ENCODE measurements at regions not wholly inside any gene's neighbourhood (a gene's known extent, or its start where the extent isn't known, plus 50 kb on each side); places are given as distances from the start of the nearest gene placed in this dataset.
A peak's percentile ranks its signal among the peaks of the same experiment; 100 is the strongest.

DNA sequence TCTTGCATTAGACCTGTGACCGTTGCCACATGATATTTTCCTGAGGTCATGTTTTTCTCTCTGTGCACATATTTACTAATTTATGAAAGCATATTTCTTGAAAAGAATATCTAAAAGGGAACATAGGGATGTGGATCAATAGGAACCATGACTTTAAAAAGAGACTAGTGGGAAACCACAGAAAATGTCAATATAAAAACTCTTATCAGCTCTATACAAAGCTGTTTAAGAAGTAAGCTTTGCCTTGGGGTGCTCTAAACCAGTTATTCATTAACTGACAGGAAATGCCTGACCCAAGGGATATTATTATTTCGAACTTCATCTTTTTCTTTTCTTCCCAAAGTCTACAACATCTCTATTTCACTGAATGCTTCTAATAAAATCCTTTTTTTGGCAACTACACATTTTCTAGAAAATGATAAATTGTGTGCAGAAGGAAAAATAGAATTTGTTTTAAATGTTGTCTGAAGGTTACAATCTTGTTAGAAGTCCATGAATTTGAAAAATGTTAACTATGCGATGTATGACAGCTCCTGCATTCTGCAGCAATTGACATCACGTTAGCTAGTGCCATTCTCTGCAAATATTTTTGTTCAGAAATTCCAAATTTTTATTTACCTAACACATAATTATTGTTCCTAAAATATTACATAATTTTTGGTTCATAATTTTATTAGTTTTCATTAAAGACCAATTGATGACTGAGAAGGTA lies 345.0 kb downstream of the SLC16A7 start:
- TF ChIP-seq, protein P1, sequence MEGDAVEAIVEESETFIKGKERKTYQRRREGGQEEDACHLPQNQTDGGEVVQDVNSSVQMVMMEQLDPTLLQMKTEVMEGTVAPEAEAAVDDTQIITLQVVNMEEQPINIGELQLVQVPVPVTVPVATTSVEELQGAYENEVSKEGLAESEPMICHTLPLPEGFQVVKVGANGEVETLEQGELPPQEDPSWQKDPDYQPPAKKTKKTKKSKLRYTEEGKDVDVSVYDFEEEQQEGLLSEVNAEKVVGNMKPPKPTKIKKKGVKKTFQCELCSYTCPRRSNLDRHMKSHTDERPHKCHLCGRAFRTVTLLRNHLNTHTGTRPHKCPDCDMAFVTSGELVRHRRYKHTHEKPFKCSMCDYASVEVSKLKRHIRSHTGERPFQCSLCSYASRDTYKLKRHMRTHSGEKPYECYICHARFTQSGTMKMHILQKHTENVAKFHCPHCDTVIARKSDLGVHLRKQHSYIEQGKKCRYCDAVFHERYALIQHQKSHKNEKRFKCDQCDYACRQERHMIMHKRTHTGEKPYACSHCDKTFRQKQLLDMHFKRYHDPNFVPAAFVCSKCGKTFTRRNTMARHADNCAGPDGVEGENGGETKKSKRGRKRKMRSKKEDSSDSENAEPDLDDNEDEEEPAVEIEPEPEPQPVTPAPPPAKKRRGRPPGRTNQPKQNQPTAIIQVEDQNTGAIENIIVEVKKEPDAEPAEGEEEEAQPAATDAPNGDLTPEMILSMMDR (IDR thresholded peaks at IDR 0.05; ENCODE audit: unreplicated experiment in 3 of 3), result no peak
- no peaks in the 10 kb centered on the region for H3K9me3 Mint-ChIP-seq
- H3K4me3 Mint-ChIP-seq, result no peak overlapping the region
- no peaks in the 10 kb centered on the region for H3K4me1 Mint-ChIP-seq
- H3K36me3 Mint-ChIP-seq (ENCODE audit: low read depth), result no peaks in the 10 kb centered on the region
- H3K27ac Mint-ChIP-seq, result peak overlapping the region in 1 of 3 experiments; percentile 2
- H3K27me3 Mint-ChIP-seq (ENCODE audit: low read depth), result no peaks in the 10 kb centered on the region

DNA sequence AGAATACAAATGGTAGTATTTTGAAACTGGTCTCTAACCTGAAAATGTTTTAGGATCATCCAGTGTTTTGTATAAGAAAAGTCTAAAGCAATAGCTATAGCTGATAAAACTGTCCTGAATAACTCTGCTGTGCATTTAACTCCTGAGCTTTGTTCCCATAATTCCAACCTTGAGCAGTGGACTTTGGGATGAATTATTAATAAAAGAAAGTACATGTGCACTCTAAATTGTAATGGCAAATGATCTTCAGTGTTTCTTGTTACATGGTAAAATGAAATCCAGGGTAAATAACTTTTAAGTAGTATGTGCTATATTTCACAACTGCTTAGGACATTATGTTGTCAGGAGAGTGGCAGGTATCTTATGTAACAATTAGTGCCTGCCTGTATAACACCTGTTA lies 345.6 kb downstream of the SLC16A7 start:
- TF ChIP-seq, protein P1 (IDR thresholded peaks at IDR 0.05; ENCODE audit: unreplicated experiment in 3 of 3), result no peak

DNA sequence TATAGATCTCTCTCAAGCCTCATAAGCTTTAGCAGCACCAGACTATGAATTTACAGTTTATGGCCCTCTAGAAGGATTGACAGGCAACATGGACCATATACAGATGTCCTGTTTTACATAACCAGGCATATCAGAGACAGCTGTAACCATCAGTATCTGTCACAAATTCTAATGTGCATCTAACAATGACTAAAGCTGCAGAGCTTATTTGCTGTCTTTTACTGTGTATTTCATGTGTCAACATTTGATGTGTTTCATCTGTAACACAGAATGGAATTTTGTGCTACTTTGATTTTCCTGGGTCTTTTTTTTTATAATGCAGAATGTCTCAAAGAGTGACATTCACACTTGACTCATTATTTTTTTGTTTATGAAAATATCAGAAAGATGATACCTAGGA lies 348.3 kb downstream of the SLC16A7 start:
- Mint-ChIP-seq H3K4me3 (no peak overlapping the region), H3K27ac (no peak overlapping the region)
- TF ChIP-seq, protein P1 (IDR thresholded peaks at IDR 0.05; ENCODE audit: unreplicated experiment in 3 of 3), result no peak

More for the DNA sequence above, 345.6 kb downstream of the SLC16A7 start:
- no peak overlapping the region for H3K4me3 Mint-ChIP-seq
- H3K27me3 Mint-ChIP-seq (ENCODE audit: low read depth), result no peaks in the 10 kb centered on the region
- H3K27ac Mint-ChIP-seq, result no peak overlapping the region
- H3K36me3 Mint-ChIP-seq (ENCODE audit: low read depth), result no peaks in the 10 kb centered on the region
- H3K9me3 Mint-ChIP-seq, result no peaks in the 10 kb centered on the region
- H3K4me1 Mint-ChIP-seq, result no peaks in the 10 kb centered on the region

DNA sequence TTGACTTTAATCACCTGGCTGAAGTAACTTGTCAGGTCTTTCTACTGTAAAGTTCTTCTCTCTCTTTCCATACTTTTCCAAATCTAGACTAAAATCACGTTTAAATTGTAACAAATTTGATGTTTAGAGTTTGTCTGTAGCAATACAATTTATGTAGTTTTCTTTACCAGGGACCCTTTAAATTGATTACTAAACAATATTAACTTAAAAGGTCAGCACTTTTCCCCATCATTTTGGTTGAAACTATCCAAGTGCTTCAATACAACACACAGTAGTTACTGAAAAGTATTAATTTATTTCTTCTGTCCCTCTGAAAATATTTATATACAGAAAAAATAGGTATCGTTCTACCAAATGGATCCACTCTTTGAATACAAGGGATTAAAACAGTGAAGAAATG lies 350.8 kb downstream of the SLC16A7 start:
- no peaks in the 10 kb centered on the region for H3K4me1 Mint-ChIP-seq
- TF ChIP-seq, protein P1 (IDR thresholded peaks at IDR 0.05; ENCODE audit: unreplicated experiment in 3 of 3), result no peak
- H3K27ac Mint-ChIP-seq, result no peak overlapping the region
- no peaks in the 10 kb centered on the region for H3K27me3 Mint-ChIP-seq (ENCODE audit: low read depth)
- H3K9me3 Mint-ChIP-seq, result peaks cover 6% of the 10 kb centered on the region
- H3K4me3 Mint-ChIP-seq, result no peak overlapping the region
- H3K36me3 Mint-ChIP-seq (ENCODE audit: low read depth), result no peaks in the 10 kb centered on the region

More for the DNA sequence above, 348.3 kb downstream of the SLC16A7 start:
- Mint-ChIP-seq H3K36me3 (ENCODE audit: low read depth) (no peaks in the 10 kb centered on the region), H3K27me3 (ENCODE audit: low read depth) (no peaks in the 10 kb centered on the region), H3K9me3 (peaks cover 3% of the 10 kb centered on the region), H3K4me1 (no peaks in the 10 kb centered on the region)

DNA sequence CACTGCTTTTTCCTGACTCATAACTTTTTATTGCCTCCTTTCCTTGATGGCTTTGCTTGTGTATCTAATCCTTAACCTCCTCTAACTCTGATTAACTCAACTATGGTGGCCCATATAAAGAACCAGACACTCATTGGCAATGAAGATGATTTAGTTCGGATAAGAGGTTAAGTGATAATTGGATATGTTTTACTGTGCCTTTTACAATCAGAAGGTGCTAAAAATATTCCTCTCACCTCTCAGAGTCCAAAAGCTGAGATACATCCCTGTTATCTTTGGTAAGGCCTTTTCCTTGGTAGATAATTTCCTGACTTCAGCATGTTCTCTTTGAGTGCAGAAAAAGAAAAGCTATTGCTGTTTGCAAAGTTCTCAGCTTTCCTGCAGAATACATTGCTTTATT lies 367.7 kb downstream of the SLC16A7 start:
- TF ChIP-seq, protein P1 (IDR thresholded peaks at IDR 0.05; ENCODE audit: unreplicated experiment in 3 of 3), result no peak
- H3K36me3 Mint-ChIP-seq (ENCODE audit: low read depth), result no peaks in the 10 kb centered on the region
- no peaks in the 10 kb centered on the region for H3K4me1 Mint-ChIP-seq
- H3K4me3 Mint-ChIP-seq, result no peak overlapping the region
- H3K27me3 Mint-ChIP-seq (ENCODE audit: low read depth), result no peaks in the 10 kb centered on the region
- no peak overlapping the region for H3K27ac Mint-ChIP-seq
- H3K9me3 Mint-ChIP-seq, result peaks cover 5% of the 10 kb centered on the region

DNA sequence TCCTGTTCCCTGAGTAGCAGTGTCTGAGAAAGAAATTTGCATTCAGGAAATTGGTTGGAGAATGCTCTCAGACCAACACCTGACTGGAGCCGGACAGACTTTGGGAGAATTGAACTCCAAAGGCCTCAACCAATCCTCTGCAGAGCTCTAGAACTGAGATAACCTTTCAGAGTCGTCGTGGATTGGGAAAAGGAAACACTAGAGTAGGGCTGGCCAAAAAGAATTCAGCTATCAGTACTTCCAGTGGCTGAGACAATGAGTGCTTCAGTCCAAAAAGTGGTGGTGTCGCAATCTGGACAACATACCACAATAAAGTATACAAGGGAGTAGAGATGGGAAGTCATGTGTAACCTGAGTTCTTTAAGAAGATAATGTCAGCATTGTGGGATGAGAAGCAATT lies 377.1 kb downstream of the SLC16A7 start:
- TF ChIP-seq, protein P1 (IDR thresholded peaks at IDR 0.05; ENCODE audit: unreplicated experiment in 3 of 3), result no peak
- Mint-ChIP-seq H3K4me1 (no peaks in the 10 kb centered on the region), H3K27me3 (ENCODE audit: low read depth) (no peaks in the 10 kb centered on the region), H3K9me3 (no peaks in the 10 kb centered on the region), H3K27ac (no peak overlapping the region), H3K36me3 (ENCODE audit: low read depth) (no peaks in the 10 kb centered on the region), H3K4me3 (no peak overlapping the region)

Measured in nephron (organoid).